Liver (tissue), 7 donors: ENCODE measurements at regions not wholly inside any gene's neighbourhood (a gene's known extent, or its start where the extent isn't known, plus 50 kb on each side); places are given as distances from the start of the nearest gene placed in this dataset.

ENCODE experiments used
- DNase-seq: peaks from one replicate; pipeline ENCODE4 v3.0.0-alpha.2; 2017; ENCODE audit warnings: low spot score
- H3K27ac ChIP-seq, 2 donors: one replicate each; pipeline ENCODE4 v1.7.0; 2013; ENCODE audit warnings: inconsistent platforms in 2 of 2, low read length in 2 of 2, control low read depth in 1 of 2, low read depth in 1 of 2, mild to moderate bottlenecking in 1 of 2
- H3K27me3 ChIP-seq, 4 donors: one replicate each; pipeline versions ENCODE4 v1.6.1 to v1.7.0; 2013; ENCODE audit warnings: low read length in 3 of 4, inconsistent platforms in 1 of 4, mild to moderate bottlenecking in 1 of 4, moderate library complexity in 1 of 4; ENCODE audit not compliant: control insufficient read depth in 4 of 4, insufficient read depth in 4 of 4
- H3K36me3 ChIP-seq, 4 donors: one replicate each; pipeline versions ENCODE4 v1.6.1 to v1.7.0; 2013; ENCODE audit warnings: low read length in 3 of 4, mild to moderate bottlenecking in 3 of 4, low read depth in 1 of 4, moderate library complexity in 1 of 4; ENCODE audit not compliant: control insufficient read depth in 4 of 4, insufficient read depth in 3 of 4
- H3K4me1 ChIP-seq, 4 donors: one replicate each; pipeline versions ENCODE4 v1.6.1 to v1.7.0; 2013; ENCODE audit warnings: low read length in 3 of 4, mild to moderate bottlenecking in 3 of 4, moderate library complexity in 1 of 4; ENCODE audit not compliant: control insufficient read depth in 4 of 4, insufficient read depth in 4 of 4
- H3K4me3 ChIP-seq, 3 donors: one replicate each; pipeline versions ENCODE4 v1.6.1 to v1.7.0; 2013; ENCODE audit warnings: low read length in 3 of 3, control low read depth in 1 of 3, low read depth in 1 of 3, mild to moderate bottlenecking in 1 of 3
- H3K9ac ChIP-seq, 2 donors: one replicate each; pipeline ENCODE4 v1.7.0; 2013; ENCODE audit warnings: low read length in 2 of 2, mild to moderate bottlenecking in 2 of 2, moderate library complexity in 2 of 2, control low read depth in 1 of 2, low read depth in 1 of 2
- H3K9me3 ChIP-seq, 4 donors: one replicate each; pipeline versions ENCODE4 v1.6.1 to v1.7.0; 2013; ENCODE audit warnings: low read length in 3 of 4; ENCODE audit not compliant: control insufficient read depth in 4 of 4
- EGR1 ChIP-seq, 2 donors: IDR thresholded peaks; 2 replicates each; pipeline ENCODE4 v1.6.1; 2016 to 2018; ENCODE audit warnings: antibody characterized with exemption in 2 of 2, low read depth in 2 of 2
- FOXA1 ChIP-seq: IDR thresholded peaks from 2 replicates; pipeline ENCODE4 v1.6.1; 2016; ENCODE audit warnings: antibody characterized with exemption
- FOXA2 ChIP-seq: IDR thresholded peaks from 2 replicates; pipeline ENCODE4 v1.6.1; 2016; ENCODE audit warnings: antibody characterized with exemption
- GABPA ChIP-seq, 2 donors: IDR thresholded peaks in 1 of 2; conservative IDR thresholded peaks in 1 of 2; 2 replicates each; pipeline ENCODE4 v1.6.1; 2016; ENCODE audit warnings: antibody characterized with exemption in 2 of 2, mild to moderate bottlenecking in 1 of 2, moderate library complexity in 1 of 2
- HNF4A ChIP-seq, 2 donors: conservative IDR thresholded peaks; 2 replicates each; pipeline ENCODE4 v1.6.1; 2016; ENCODE audit warnings: antibody characterized with exemption in 2 of 2, mild to moderate bottlenecking in 2 of 2
- JUND ChIP-seq, 2 donors: IDR thresholded peaks; 2 replicates each; pipeline ENCODE4 v1.6.1; 2016; ENCODE audit warnings: antibody characterized with exemption in 2 of 2
- RAD21 ChIP-seq, 2 donors: IDR thresholded peaks; 2 replicates each; pipeline ENCODE4 v1.6.1; 2016; ENCODE audit warnings: antibody characterized with exemption in 2 of 2, mild to moderate bottlenecking in 2 of 2
- RXRA ChIP-seq, 2 donors: IDR thresholded peaks; 2 replicates each; pipeline ENCODE4 v1.6.1; 2017 to 2018; ENCODE audit warnings: antibody characterized with exemption in 2 of 2, mild to moderate bottlenecking in 1 of 2
- TAF1 ChIP-seq: conservative IDR thresholded peaks from 2 replicates; pipeline ENCODE4 v1.6.1; 2016; ENCODE audit warnings: antibody characterized with exemption, mild to moderate bottlenecking
- YY1 ChIP-seq: IDR thresholded peaks from 2 replicates; pipeline ENCODE4 v1.6.1; 2016; ENCODE audit warnings: antibody characterized with exemption, mild to moderate bottlenecking
- WGBS: extraction: QIAGEN DNeasy Blood & Tissue Kit; methylation state at CpG from one replicate; pipeline ENCODE4 v1.1.7; 2013; 5-methylcytosine and 5-hydroxymethylcytosine counted together
- TF ChIP-seq, protein P1 (sequence below): IDR thresholded peaks from 2 replicates; pipeline ENCODE4 v1.6.1; 2016; ENCODE audit warnings: antibody characterized with exemption, mild to moderate bottlenecking
- TF ChIP-seq, protein P2 (sequence below): IDR thresholded peaks from 2 replicates; pipeline ENCODE4 v1.6.1; 2016; ENCODE audit warnings: antibody characterized with exemption
- TF ChIP-seq, protein P3 (sequence below): IDR thresholded peaks from 2 replicates; pipeline ENCODE4 v1.6.1; 2016; ENCODE audit warnings: antibody characterized with exemption
- TF ChIP-seq, protein P4 (sequence below): IDR thresholded peaks from 2 replicates; pipeline ENCODE4 v1.6.1; 2016; ENCODE audit warnings: antibody characterized with exemption
- donor health status: healthy.
- donor health status: healthy.
- donor health status: healthy.
- donor health status: healthy.

DNA sequence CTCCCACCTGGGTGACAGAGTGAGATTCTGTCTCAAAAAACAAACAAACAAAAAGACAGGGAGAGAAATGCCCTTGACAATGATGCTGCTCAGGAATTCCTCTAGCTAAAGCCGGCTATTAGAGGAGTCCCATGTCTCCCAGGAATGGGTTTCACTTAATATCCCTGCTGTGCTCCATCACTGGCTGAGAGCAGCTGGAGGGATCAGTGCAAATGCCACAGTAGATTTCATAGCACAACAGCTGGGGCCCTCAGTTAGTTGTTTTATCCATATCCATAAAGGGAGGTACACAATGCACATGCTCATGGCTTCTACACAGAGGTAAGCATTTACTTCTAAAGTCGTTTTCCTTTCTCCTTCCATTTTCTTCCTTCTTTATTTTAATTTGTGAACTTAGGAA lies 742.0 kb upstream of the POU3F2 start:
- DNase-seq, result no peak
- Histone ChIP-seq H3K36me3 (no peaks in the 10 kb centered on the region), H3K27ac (no peak overlapping the region), H3K4me3 (no peak overlapping the region), H3K9me3 (no peaks in the 10 kb centered on the region), H3K27me3 (no peaks in the 10 kb centered on the region), H3K9ac (no peak overlapping the region), H3K4me1 (no peaks in the 10 kb centered on the region)
- WGBS, result 44% methylated on average over 2 of the region's 2 CpGs
- TF ChIP-seq HNF4A (conservative IDR thresholded peaks at IDR 0.05) (no peak), RXRA (IDR thresholded peaks at IDR 0.05) (no peak)
- TF ChIP-seq, protein P1, sequence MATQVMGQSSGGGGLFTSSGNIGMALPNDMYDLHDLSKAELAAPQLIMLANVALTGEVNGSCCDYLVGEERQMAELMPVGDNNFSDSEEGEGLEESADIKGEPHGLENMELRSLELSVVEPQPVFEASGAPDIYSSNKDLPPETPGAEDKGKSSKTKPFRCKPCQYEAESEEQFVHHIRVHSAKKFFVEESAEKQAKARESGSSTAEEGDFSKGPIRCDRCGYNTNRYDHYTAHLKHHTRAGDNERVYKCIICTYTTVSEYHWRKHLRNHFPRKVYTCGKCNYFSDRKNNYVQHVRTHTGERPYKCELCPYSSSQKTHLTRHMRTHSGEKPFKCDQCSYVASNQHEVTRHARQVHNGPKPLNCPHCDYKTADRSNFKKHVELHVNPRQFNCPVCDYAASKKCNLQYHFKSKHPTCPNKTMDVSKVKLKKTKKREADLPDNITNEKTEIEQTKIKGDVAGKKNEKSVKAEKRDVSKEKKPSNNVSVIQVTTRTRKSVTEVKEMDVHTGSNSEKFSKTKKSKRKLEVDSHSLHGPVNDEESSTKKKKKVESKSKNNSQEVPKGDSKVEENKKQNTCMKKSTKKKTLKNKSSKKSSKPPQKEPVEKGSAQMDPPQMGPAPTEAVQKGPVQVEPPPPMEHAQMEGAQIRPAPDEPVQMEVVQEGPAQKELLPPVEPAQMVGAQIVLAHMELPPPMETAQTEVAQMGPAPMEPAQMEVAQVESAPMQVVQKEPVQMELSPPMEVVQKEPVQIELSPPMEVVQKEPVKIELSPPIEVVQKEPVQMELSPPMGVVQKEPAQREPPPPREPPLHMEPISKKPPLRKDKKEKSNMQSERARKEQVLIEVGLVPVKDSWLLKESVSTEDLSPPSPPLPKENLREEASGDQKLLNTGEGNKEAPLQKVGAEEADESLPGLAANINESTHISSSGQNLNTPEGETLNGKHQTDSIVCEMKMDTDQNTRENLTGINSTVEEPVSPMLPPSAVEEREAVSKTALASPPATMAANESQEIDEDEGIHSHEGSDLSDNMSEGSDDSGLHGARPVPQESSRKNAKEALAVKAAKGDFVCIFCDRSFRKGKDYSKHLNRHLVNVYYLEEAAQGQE, result no peak
- TF ChIP-seq, protein P2, sequence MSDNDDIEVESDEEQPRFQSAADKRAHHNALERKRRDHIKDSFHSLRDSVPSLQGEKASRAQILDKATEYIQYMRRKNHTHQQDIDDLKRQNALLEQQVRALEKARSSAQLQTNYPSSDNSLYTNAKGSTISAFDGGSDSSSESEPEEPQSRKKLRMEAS, result no peak
- TF ChIP-seq, protein P3, sequence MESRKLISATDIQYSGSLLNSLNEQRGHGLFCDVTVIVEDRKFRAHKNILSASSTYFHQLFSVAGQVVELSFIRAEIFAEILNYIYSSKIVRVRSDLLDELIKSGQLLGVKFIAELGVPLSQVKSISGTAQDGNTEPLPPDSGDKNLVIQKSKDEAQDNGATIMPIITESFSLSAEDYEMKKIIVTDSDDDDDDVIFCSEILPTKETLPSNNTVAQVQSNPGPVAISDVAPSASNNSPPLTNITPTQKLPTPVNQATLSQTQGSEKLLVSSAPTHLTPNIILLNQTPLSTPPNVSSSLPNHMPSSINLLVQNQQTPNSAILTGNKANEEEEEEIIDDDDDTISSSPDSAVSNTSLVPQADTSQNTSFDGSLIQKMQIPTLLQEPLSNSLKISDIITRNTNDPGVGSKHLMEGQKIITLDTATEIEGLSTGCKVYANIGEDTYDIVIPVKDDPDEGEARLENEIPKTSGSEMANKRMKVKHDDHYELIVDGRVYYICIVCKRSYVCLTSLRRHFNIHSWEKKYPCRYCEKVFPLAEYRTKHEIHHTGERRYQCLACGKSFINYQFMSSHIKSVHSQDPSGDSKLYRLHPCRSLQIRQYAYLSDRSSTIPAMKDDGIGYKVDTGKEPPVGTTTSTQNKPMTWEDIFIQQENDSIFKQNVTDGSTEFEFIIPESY, result no peak

DNA sequence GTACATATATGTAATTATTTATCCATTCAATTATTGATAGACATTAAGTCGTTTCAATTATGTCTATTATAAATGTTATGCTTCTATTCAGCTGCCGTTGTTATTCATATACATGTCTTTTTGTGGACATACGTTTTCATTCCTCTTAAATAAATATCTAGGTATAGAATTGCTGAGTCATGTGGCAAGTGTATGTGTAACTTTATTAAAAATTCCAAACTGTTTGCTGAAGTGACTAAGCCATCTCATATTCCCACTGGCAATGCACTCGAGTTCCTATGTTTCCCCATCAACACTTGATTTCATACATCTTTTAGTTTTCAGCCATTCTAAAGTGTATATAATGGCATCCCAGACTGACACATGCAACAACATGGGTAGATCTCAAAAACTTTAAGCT lies 739.7 kb upstream of the POU3F2 start:
- Histone ChIP-seq H3K36me3 (no peaks in the 10 kb centered on the region), H3K9me3 (no peaks in the 10 kb centered on the region), H3K9ac (no peak overlapping the region), H3K27me3 (no peaks in the 10 kb centered on the region), H3K4me1 (no peaks in the 10 kb centered on the region), H3K4me3 (no peak overlapping the region), H3K27ac (no peak overlapping the region)
- DNase-seq, result no peak
- TF ChIP-seq FOXA2 (no peak), FOXA1 (no peak), GABPA (IDR thresholded peaks at IDR 0.05 in 1 of 2, conservative IDR thresholded peaks at IDR 0.05 in 1 of 2) (no peak), EGR1 (IDR thresholded peaks at IDR 0.05; ENCODE audit: low read depth in 2 of 2) (no peak), TAF1 (no peak)
- TF ChIP-seq, protein P4, sequence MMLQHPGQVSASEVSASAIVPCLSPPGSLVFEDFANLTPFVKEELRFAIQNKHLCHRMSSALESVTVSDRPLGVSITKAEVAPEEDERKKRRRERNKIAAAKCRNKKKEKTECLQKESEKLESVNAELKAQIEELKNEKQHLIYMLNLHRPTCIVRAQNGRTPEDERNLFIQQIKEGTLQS, result no peak
- WGBS, result 63% methylated on average over 4 of the region's 4 CpGs

DNA sequence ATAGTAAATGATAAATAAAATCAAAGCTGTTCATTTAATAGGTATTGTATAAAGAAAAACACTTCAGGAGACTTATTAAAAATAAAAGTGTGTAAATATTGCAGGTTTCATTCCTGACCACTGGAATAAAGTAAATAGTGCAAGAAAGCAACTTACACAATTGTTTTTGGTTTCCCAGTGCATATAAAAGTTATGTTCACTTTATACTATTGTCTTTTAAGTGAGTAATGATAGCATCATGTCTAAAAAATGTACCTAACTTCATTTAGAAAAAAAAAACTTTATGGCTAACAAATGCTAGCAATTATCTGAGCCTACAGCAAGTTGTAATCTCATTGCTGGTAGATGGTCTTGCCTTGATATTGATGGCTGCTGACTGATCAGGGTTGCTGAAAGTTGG lies 726.6 kb upstream of the POU3F2 start:
- TF ChIP-seq, protein P3, result no peak
- TF ChIP-seq, protein P2, result no peak
- TF ChIP-seq TAF1, result no peak
- TF ChIP-seq EGR1 (IDR thresholded peaks at IDR 0.05; ENCODE audit: low read depth in 2 of 2), result no peak
- TF ChIP-seq FOXA2, result no peak
- TF ChIP-seq GABPA (IDR thresholded peaks at IDR 0.05 in 1 of 2, conservative IDR thresholded peaks at IDR 0.05 in 1 of 2), result no peak
- no peak for TF ChIP-seq JUND (IDR thresholded peaks at IDR 0.05)
- TF ChIP-seq, protein P1, result no peak
- TF ChIP-seq, protein P4, result no peak
- TF ChIP-seq RAD21 (IDR thresholded peaks at IDR 0.05), result no peak
- TF ChIP-seq YY1, result no peak
- no peak for TF ChIP-seq FOXA1
- no peak for TF ChIP-seq HNF4A (conservative IDR thresholded peaks at IDR 0.05)
- DNase-seq, result no peak
- Histone ChIP-seq H3K4me1 (no peaks in the 10 kb centered on the region), H3K9ac (no peak overlapping the region), H3K27me3 (no peaks in the 10 kb centered on the region), H3K9me3 (peaks cover 0 to 5% (median 0%) of the 10 kb centered on the region in 4 donors), H3K36me3 (no peaks in the 10 kb centered on the region), H3K27ac (no peak overlapping the region), H3K4me3 (no peak overlapping the region)
